ENCODE measurements at regions not wholly inside any gene's neighbourhood (a gene's known extent, or its start where the extent isn't known, plus 50 kb on each side); places are given as distances from the start of the nearest gene placed in this dataset.

- Histone ChIP-seq H3K27ac (no peak overlapping the region), H3K9me3 (no peaks in the 10 kb centered on the region)
- DNase-seq, result no peak
Observed at GRCh38 chr10:18968159-18968558, 80.4 kb upstream of the MALRD1 start.

GRCh38 chr10:18976696-18977251 is 71.8 kb upstream of the MALRD1 start:
- Histone ChIP-seq H3K9me3 (peaks cover 0 to 2% (median 0%) of the 10 kb centered on the region in 4 donors), H3K27me3 (no peaks in the 10 kb centered on the region), H3K27ac (peak overlapping the region in 2 of 4 donors; percentile 3 to 67), H3K36me3 (no peaks in the 10 kb centered on the region), H3K4me1 (peaks cover 0 to 7% (median 0%) of the 10 kb centered on the region in 4 donors), H3K4me3 (no peak overlapping the region)
- no peak for TF ChIP-seq POLR2A (IDR thresholded peaks at IDR 0.05)
- TF ChIP-seq CTCF (IDR thresholded peaks at IDR 0.05), result no peak
- DNase-seq, result no peak

More at GRCh38 chr10:18968159-18968558, 80.4 kb upstream of the MALRD1 start:
- TF ChIP-seq CTCF (IDR thresholded peaks at IDR 0.05) (no peak), POLR2A (IDR thresholded peaks at IDR 0.05) (no peak)
- H3K27me3 ChIP-seq, result no peaks in the 10 kb centered on the region
- H3K4me1 ChIP-seq, result no peaks in the 10 kb centered on the region
- H3K4me3 ChIP-seq, result no peak overlapping the region
- no peaks in the 10 kb centered on the region for H3K36me3 ChIP-seq

- Histone ChIP-seq H3K9me3 (no peaks in the 10 kb centered on the region), H3K36me3 (no peaks in the 10 kb centered on the region)
- DNase-seq, result no peak
Observed at GRCh38 chr10:18980089-18980629, 68.4 kb upstream of the MALRD1 start.

GRCh38 chr10:18984531-18984930 is 64.1 kb upstream of the MALRD1 start:
- Histone ChIP-seq H3K9me3 (no peaks in the 10 kb centered on the region), H3K27ac (no peak overlapping the region), H3K36me3 (no peaks in the 10 kb centered on the region), H3K27me3 (no peaks in the 10 kb centered on the region), H3K4me1 (no peaks in the 10 kb centered on the region), H3K4me3 (no peak overlapping the region)
- no peak for DNase-seq
- TF ChIP-seq CTCF (IDR thresholded peaks at IDR 0.05) (no peak), POLR2A (IDR thresholded peaks at IDR 0.05) (no peak)

More at GRCh38 chr10:18980089-18980629, 68.4 kb upstream of the MALRD1 start:
- H3K4me3 ChIP-seq, result no peak overlapping the region
- no peaks in the 10 kb centered on the region for H3K27me3 ChIP-seq
- H3K4me1 ChIP-seq, result peaks cover 0 to 7% (median 0%) of the 10 kb centered on the region in 4 donors
- no peak for TF ChIP-seq POLR2A (IDR thresholded peaks at IDR 0.05)
- no peak for TF ChIP-seq CTCF (IDR thresholded peaks at IDR 0.05)
- H3K27ac ChIP-seq, result no peak overlapping the region

- H3K27me3 ChIP-seq, result no peaks in the 10 kb centered on the region
- H3K9me3 ChIP-seq, result no peaks in the 10 kb centered on the region
- no peak for DNase-seq
- no peaks in the 10 kb centered on the region for H3K4me1 ChIP-seq
- no peaks in the 10 kb centered on the region for H3K36me3 ChIP-seq
- no peak for TF ChIP-seq CTCF (IDR thresholded peaks at IDR 0.05)
- no peak for TF ChIP-seq POLR2A (IDR thresholded peaks at IDR 0.05)
- no peak overlapping the region for H3K27ac ChIP-seq
- H3K4me3 ChIP-seq, result no peak overlapping the region
Observed at GRCh38 chr10:18988338-18988737, 60.3 kb upstream of the MALRD1 start.

Measured in Peyer's patch (tissue), 4 donors.